GM12892 (cell line): ENCODE measurements at regions not wholly inside any gene's neighbourhood (a gene's known extent, or its start where the extent isn't known, plus 50 kb on each side); places are given as distances from the start of the nearest gene placed in this dataset.

Experiments used
- POLR2A ChIP-seq: IDR thresholded peaks from 2 replicates; pipeline ENCODE4 v1.6.1; 2011; ENCODE audit warnings: low read depth, low read length, control low read depth
- POLR2AphosphoS5 ChIP-seq: IDR thresholded peaks from 2 replicates; pipeline ENCODE4 v1.6.1; 2011; ENCODE audit warnings: low read depth, low read length, control low read depth
- TAF1 ChIP-seq: IDR thresholded peaks from 2 replicates; pipeline ENCODE4 v1.6.1; 2011; ENCODE audit warnings: low read depth, mild to moderate bottlenecking, control low read depth, low read length, borderline replicate concordance

DNA sequence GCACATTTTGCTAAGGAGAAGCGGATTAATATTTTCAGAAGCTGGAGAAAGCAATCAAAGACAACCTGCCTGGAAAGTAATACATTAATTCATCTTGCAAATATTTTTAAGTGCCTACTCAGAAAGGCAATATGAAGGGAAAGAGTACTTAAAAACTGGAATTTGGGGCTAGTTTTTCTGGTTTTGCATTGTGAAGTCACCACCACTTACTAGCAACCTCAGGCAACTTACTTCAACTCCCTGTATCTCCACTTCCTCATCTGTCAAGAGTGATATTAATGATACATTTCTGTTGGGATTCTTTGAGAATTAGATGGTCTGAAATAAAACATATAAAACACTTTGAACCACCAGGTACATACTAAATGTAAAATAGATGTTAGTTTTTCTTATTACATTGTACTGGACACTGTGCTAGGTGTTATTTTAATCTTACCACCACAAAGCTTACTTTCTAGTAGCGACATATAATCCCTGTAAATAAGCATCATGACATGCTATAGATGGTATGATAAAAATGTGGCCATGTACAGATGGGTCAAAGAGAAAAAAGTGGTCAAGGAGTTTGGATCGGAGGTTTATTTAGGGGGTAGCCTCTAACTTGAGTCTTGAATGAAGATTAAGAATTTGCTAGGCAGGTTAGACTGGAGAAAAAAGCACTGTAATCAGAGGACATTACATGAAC lies 101.2 kb downstream of the SPRY2 start:
- no peak for TF ChIP-seq POLR2AphosphoS5
- no peak for TF ChIP-seq POLR2A
- TF ChIP-seq TAF1 = no peak
